Karpas-422 (cell line): ENCODE measurements at regions not wholly inside any gene's neighbourhood (a gene's known extent, or its start where the extent isn't known, plus 50 kb on each side); places are given as distances from the start of the nearest gene placed in this dataset.

Source experiments
- DNase-seq: peaks from one replicate; pipeline ENCODE4 v3.0.0-alpha.2; 2015
- H2AFZ ChIP-seq: fragments of 200-600 bp; sonication (generic); 2 replicates; pipeline ENCODE4 v1.6.1; 2014; ENCODE audit warnings: antibody characterized with exemption, low read length, mixed read lengths
- H3K27ac ChIP-seq: fragments of 200-600 bp; sonication (generic); 2 replicates; pipeline ENCODE4 v1.5.1; 2014; ENCODE audit warnings: mild to moderate bottlenecking, low read length, moderate library complexity
- H3K27me3 ChIP-seq: fragments of 200-600 bp; sonication (generic); 2 replicates; pipeline ENCODE4 v1.6.1; 2014; ENCODE audit warnings: low read length, mixed read lengths
- H3K36me3 ChIP-seq: fragments of 200-600 bp; sonication (generic); 2 replicates; pipeline ENCODE4 v1.6.1; 2014; ENCODE audit warnings: low read length, mixed read lengths; ENCODE audit not compliant: insufficient read depth
- H3K4me1 ChIP-seq: fragments of 200-600 bp; sonication (generic); 2 replicates; pipeline ENCODE4 v1.6.1; 2014; ENCODE audit warnings: mild to moderate bottlenecking, low read length, mixed read lengths
- H3K4me2 ChIP-seq: fragments of 200-600 bp; sonication (generic); 2 replicates; pipeline ENCODE4 v1.6.1; 2014; ENCODE audit warnings: low read length, low read depth, mild to moderate bottlenecking; ENCODE audit not compliant: poor library complexity, severe bottlenecking
- H3K4me3 ChIP-seq: fragments of 200-600 bp; sonication (generic); 2 replicates; pipeline ENCODE4 v1.5.1; 2014; ENCODE audit warnings: mild to moderate bottlenecking, antibody characterized with exemption, low read length, mixed read lengths
- H3K79me2 ChIP-seq: fragments of 200-600 bp; sonication (generic); 2 replicates; pipeline ENCODE4 v1.6.1; 2014; ENCODE audit warnings: mild to moderate bottlenecking, low read length, mixed read lengths
- H3K9ac ChIP-seq: fragments of 200-600 bp; sonication (generic); 2 replicates; pipeline ENCODE4 v1.6.0; 2014; ENCODE audit warnings: low read length
- H3K9me2 ChIP-seq: fragments of 200-600 bp; sonication (generic), shearing (Covaris generic); replicated peaks from 2 replicates; pipeline ENCODE4 v1.6.0; 2014; ENCODE audit warnings: mild to moderate bottlenecking, low read length, moderate library complexity; ENCODE audit not compliant: insufficient read depth
- H3K9me3 ChIP-seq: fragments of 300-700, 200-600 bp; sonication (generic); 2 replicates; pipeline ENCODE4 v1.6.1; 2014; ENCODE audit warnings: low read length, mixed read lengths
- H4K20me1 ChIP-seq: fragments of 200-600 bp; sonication (generic); 2 replicates; pipeline ENCODE4 v1.6.1; 2014; ENCODE audit warnings: mild to moderate bottlenecking, antibody characterized with exemption, low read length, low read depth; ENCODE audit not compliant: insufficient read depth

- H3K27ac ChIP-seq: no peak overlapping the region
- no peaks in the 10 kb centered on the region for H3K27me3 ChIP-seq
- no peaks in the 10 kb centered on the region for H3K36me3 ChIP-seq
- no peaks in the 10 kb centered on the region for H3K4me1 ChIP-seq
- H3K79me2 ChIP-seq: no peaks in the 10 kb centered on the region
- no peak for DNase-seq
- H3K9ac ChIP-seq: no peak overlapping the region
- peaks cover 27% of the 10 kb centered on the region for H3K9me3 ChIP-seq
- no peaks in the 10 kb centered on the region for H3K9me2 ChIP-seq
- no peak overlapping the region for H3K4me3 ChIP-seq
- H3K4me2 ChIP-seq: no peak overlapping the region
- H2AFZ ChIP-seq: no peak overlapping the region
- H4K20me1 ChIP-seq: no peaks in the 10 kb centered on the region
Observed at GRCh38 chr18:68102117-68102516, 585.6 kb upstream of the DSEL start.

DNA sequence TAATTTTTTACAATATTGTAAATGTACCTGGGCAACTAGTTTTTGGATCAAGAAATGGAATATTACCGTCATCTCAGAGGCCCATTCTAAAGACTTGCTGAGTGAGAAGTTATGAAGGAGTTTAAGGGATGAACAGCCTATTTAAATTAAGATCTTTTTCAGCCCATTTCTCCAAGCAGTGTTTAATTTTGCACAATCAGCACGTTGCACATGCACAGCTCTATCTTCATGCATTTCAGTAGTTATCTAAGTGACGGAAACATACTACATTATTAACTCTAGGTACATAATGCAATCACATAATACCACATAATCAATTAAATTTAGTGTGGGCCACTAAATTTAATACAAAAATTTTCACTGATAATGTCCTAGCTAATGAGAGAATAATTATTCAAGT is 582.1 kb upstream of the DSEL start:
- no peaks in the 10 kb centered on the region for H3K27me3 ChIP-seq
- H3K79me2 ChIP-seq: no peaks in the 10 kb centered on the region
- no peak overlapping the region for H3K27ac ChIP-seq
- H3K4me3 ChIP-seq: no peak overlapping the region
- H3K36me3 ChIP-seq: no peaks in the 10 kb centered on the region
- H3K4me2 ChIP-seq: no peak overlapping the region
- DNase-seq: no peak
- peaks cover 36% of the 10 kb centered on the region for H3K9me3 ChIP-seq
- H4K20me1 ChIP-seq: no peaks in the 10 kb centered on the region
- no peak overlapping the region for H2AFZ ChIP-seq
- H3K9ac ChIP-seq: no peak overlapping the region
- no peaks in the 10 kb centered on the region for H3K9me2 ChIP-seq
- no peaks in the 10 kb centered on the region for H3K4me1 ChIP-seq

- H3K4me1 ChIP-seq: no peaks in the 10 kb centered on the region
- no peak overlapping the region for H3K4me2 ChIP-seq
- no peak overlapping the region for H2AFZ ChIP-seq
- H3K79me2 ChIP-seq: no peaks in the 10 kb centered on the region
- peaks cover 45% of the 10 kb centered on the region; the same call in 1 of the 2 replicates for H3K9me3 ChIP-seq
- no peaks in the 10 kb centered on the region for H3K9me2 ChIP-seq
- no peaks in the 10 kb centered on the region for H4K20me1 ChIP-seq
- no peak overlapping the region for H3K4me3 ChIP-seq
- no peaks in the 10 kb centered on the region for H3K36me3 ChIP-seq
- no peak overlapping the region for H3K9ac ChIP-seq
- no peaks in the 10 kb centered on the region for H3K27me3 ChIP-seq
- DNase-seq: no peak
- H3K27ac ChIP-seq: no peak overlapping the region
Observed at GRCh38 chr18:68086481-68086880, 570.0 kb upstream of the DSEL start.

DNA sequence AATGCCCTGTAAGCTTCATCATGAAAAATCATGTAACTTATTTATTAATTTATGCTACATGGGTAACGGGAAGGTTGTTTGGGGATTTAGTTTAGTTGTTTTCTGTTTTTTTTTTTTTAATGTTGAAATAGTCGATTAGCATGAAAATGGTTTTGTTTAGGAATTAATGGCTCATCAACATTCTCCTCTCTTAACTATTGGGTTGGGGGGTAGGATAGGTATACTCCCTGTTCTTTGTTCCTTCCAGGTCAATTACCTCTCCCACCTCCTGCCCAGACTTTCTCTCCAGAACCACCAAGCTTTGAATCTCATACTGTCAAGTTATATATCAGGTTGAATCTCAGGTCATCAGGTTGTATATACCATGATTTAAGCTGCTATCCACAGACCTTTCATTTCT is 568.7 kb upstream of the DSEL start:
- H3K4me1 ChIP-seq: no peaks in the 10 kb centered on the region
- H3K27me3 ChIP-seq: no peaks in the 10 kb centered on the region
- H2AFZ ChIP-seq: no peak overlapping the region
- no peaks in the 10 kb centered on the region for H3K9me2 ChIP-seq
- H3K79me2 ChIP-seq: no peaks in the 10 kb centered on the region
- no peak overlapping the region for H3K27ac ChIP-seq
- H3K4me3 ChIP-seq: no peak overlapping the region
- H3K9me3 ChIP-seq: peaks cover 42% of the 10 kb centered on the region; the same call in 1 of the 2 replicates
- H3K9ac ChIP-seq: no peak overlapping the region
- H4K20me1 ChIP-seq: no peaks in the 10 kb centered on the region
- H3K4me2 ChIP-seq: no peak overlapping the region
- DNase-seq: no peak
- H3K36me3 ChIP-seq: no peaks in the 10 kb centered on the region

DNA sequence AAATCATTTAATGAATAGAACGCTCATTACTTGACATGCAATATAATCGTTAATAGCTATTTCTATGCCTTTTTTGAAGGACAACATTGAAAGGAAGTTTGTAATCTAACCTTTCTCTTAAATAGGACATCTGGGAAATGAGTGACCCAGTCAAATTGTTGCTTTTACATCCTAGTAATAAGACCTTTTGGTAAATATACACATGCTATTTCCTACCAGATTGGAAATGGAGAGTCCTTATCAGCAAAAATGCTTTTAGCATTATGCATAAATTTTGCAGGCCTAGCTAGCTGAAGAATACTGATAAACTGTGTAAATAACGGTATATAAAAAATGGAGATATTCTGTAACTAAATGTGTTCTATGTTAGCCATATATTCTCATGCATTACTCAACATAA is 567.3 kb upstream of the DSEL start:
- no peak overlapping the region for H3K9ac ChIP-seq
- H3K79me2 ChIP-seq: no peaks in the 10 kb centered on the region
- no peaks in the 10 kb centered on the region for H3K36me3 ChIP-seq
- peaks cover 33% of the 10 kb centered on the region; the same call in 1 of the 2 replicates for H3K9me3 ChIP-seq
- H3K27ac ChIP-seq: no peak overlapping the region
- H3K4me2 ChIP-seq: no peak overlapping the region
- H3K9me2 ChIP-seq: no peaks in the 10 kb centered on the region
- no peak overlapping the region for H2AFZ ChIP-seq
- no peaks in the 10 kb centered on the region for H4K20me1 ChIP-seq
- H3K4me1 ChIP-seq: no peaks in the 10 kb centered on the region
- no peak for DNase-seq
- H3K4me3 ChIP-seq: no peak overlapping the region
- no peaks in the 10 kb centered on the region for H3K27me3 ChIP-seq

DNA sequence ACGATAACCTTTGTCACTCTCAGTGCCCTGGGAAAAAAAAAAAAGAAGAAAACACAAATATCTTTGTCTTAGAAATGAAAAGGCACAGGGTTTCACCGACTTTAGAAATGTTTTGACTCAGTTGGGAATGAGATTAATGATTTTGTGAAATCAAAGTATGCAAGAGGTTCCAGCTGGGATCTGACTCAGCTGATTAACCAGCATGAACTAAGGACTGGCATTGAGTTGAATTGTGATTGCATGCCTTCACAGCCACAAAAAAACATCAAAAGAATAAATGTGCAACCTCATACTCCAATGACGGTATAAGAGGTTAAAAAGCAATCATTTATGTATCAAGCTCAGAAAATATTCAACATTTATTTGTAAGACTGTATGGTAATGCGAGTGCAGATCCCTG is 566.6 kb upstream of the DSEL start:
- Histone ChIP-seq H4K20me1 (no peaks in the 10 kb centered on the region), H3K36me3 (no peaks in the 10 kb centered on the region), H3K27ac (no peak overlapping the region), H3K4me3 (no peak overlapping the region), H3K9ac (no peak overlapping the region), H3K4me1 (no peaks in the 10 kb centered on the region), H3K27me3 (no peaks in the 10 kb centered on the region), H3K9me2 (no peaks in the 10 kb centered on the region), H3K9me3 (peaks cover 30% of the 10 kb centered on the region; the same call in 1 of the 2 replicates), H2AFZ (no peak overlapping the region), H3K79me2 (no peaks in the 10 kb centered on the region), H3K4me2 (no peak overlapping the region)
- DNase-seq: no peak

GRCh38 chr18:68072744-68073143 is 556.2 kb upstream of the DSEL start:
- H2AFZ ChIP-seq: no peak overlapping the region
- H4K20me1 ChIP-seq: no peaks in the 10 kb centered on the region
- no peak overlapping the region for H3K27ac ChIP-seq
- H3K4me3 ChIP-seq: no peak overlapping the region
- no peaks in the 10 kb centered on the region for H3K27me3 ChIP-seq
- H3K9me2 ChIP-seq: 0 out of 2 replicates have a peak, but pooled peaks cover 4% of the 10 kb centered on the region
- H3K79me2 ChIP-seq: no peaks in the 10 kb centered on the region
- no peaks in the 10 kb centered on the region for H3K4me1 ChIP-seq
- H3K9me3 ChIP-seq: peaks cover 46% of the 10 kb centered on the region
- no peak for DNase-seq
- no peaks in the 10 kb centered on the region for H3K36me3 ChIP-seq
- no peak overlapping the region for H3K4me2 ChIP-seq
- no peak overlapping the region for H3K9ac ChIP-seq

GRCh38 chr18:68060871-68061270 is 544.4 kb upstream of the DSEL start:
- H3K4me1 ChIP-seq: no peaks in the 10 kb centered on the region
- no peaks in the 10 kb centered on the region for H3K27me3 ChIP-seq
- no peak overlapping the region for H3K27ac ChIP-seq
- H3K9me3 ChIP-seq: peaks cover 44% of the 10 kb centered on the region
- no peak overlapping the region for H2AFZ ChIP-seq
- H4K20me1 ChIP-seq: no peaks in the 10 kb centered on the region
- DNase-seq: no peak
- no peaks in the 10 kb centered on the region for H3K9me2 ChIP-seq
- H3K4me2 ChIP-seq: no peak overlapping the region
- H3K4me3 ChIP-seq: no peak overlapping the region
- no peaks in the 10 kb centered on the region for H3K79me2 ChIP-seq
- no peak overlapping the region for H3K9ac ChIP-seq
- no peaks in the 10 kb centered on the region for H3K36me3 ChIP-seq

- H3K9me3 ChIP-seq: peaks cover 44% of the 10 kb centered on the region
- H4K20me1 ChIP-seq: no peaks in the 10 kb centered on the region
- no peak overlapping the region for H3K9ac ChIP-seq
- H3K4me1 ChIP-seq: no peaks in the 10 kb centered on the region
- DNase-seq: no peak
- H3K36me3 ChIP-seq: no peaks in the 10 kb centered on the region
- H3K79me2 ChIP-seq: no peaks in the 10 kb centered on the region
- no peak overlapping the region for H3K4me3 ChIP-seq
- H3K27ac ChIP-seq: no peak overlapping the region
- no peak overlapping the region for H3K4me2 ChIP-seq
- no peaks in the 10 kb centered on the region for H3K27me3 ChIP-seq
- no peaks in the 10 kb centered on the region for H3K9me2 ChIP-seq
- no peak overlapping the region for H2AFZ ChIP-seq
Observed at GRCh38 chr18:68056936-68057335, 540.4 kb upstream of the DSEL start.
